Fibroblast of lung (primary cell): ENCODE measurements at regions not wholly inside any gene's neighbourhood (a gene's known extent, or its start where the extent isn't known, plus 50 kb on each side); places are given as distances from the start of the nearest gene placed in this dataset.

Experiments
- CTCF ChIP-seq, 2 donors: IDR thresholded peaks in 1 of 2; conservative IDR thresholded peaks in 1 of 2; 1 replicate in 1 of 2; 2 replicates in 1 of 2; pipeline ENCODE4 v1.5.1; 2011 to 2012; ENCODE audit warnings: low read length in 2 of 2, control low read depth in 1 of 2, inconsistent platforms in 1 of 2, low read depth in 1 of 2, mild to moderate bottlenecking in 1 of 2
- EZH2 ChIP-seq: IDR thresholded peaks from 2 replicates; pipeline ENCODE4 v1.5.1; 2012; ENCODE audit warnings: low read length, control low read depth, mild to moderate bottlenecking; ENCODE audit errors: missing control alignments

DNA sequence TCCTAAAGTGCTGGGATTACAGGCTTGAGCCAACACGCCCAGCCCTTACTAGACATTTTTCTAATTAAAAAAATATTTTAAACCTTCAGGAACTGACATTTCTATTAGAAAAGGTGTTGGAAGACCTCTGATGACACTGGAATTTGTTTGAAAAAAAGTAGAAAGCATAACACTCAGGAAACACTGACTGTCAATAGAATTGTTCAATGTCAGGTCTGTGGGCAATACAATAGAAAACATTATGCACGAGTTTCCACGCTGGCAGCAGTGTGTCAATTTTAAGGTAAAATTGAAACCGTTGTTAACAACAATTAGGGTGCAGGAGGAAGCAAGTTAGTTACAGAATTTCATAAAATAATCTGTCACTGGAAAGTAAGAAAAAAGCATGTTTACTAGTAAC lies 140.7 kb upstream of the KLHL4 start:
- TF ChIP-seq CTCF (conservative IDR thresholded peaks at IDR 0.05 in 1 of 2, IDR thresholded peaks at IDR 0.05 in 1 of 2; ENCODE audit: low read depth in 1 of 2, low read length in 2 of 2) (no peak), EZH2 (no peak)
